AG09309 (cell line): ENCODE measurements at regions not wholly inside any gene's neighbourhood (a gene's known extent, or its start where the extent isn't known, plus 50 kb on each side); places are given as distances from the start of the nearest gene placed in this dataset.
"Not testable (repeated sequence)": the region's sequence is repeated elsewhere in the genome, so short reads cannot be mapped to it uniquely, and the experiment has no call there.

Source experiments
- DNase-seq: peaks from one replicate; pipeline ENCODE4 v3.0.0-alpha.2; 2010; ENCODE audit warnings: low read depth
- H3K4me3 ChIP-seq: 2 replicates; pipeline ENCODE4 v1.5.1; 2011; ENCODE audit warnings: mild to moderate bottlenecking, low read depth, low read length, moderate library complexity; ENCODE audit not compliant: control insufficient read depth
- TF ChIP-seq, protein P1 (sequence below): IDR thresholded peaks from 2 replicates; pipeline ENCODE4 v1.5.1; 2011; ENCODE audit warnings: mild to moderate bottlenecking, low read depth, low read length, inconsistent platforms; ENCODE audit not compliant: insufficient read depth, control insufficient read depth; ENCODE audit errors: missing control alignments

DNA sequence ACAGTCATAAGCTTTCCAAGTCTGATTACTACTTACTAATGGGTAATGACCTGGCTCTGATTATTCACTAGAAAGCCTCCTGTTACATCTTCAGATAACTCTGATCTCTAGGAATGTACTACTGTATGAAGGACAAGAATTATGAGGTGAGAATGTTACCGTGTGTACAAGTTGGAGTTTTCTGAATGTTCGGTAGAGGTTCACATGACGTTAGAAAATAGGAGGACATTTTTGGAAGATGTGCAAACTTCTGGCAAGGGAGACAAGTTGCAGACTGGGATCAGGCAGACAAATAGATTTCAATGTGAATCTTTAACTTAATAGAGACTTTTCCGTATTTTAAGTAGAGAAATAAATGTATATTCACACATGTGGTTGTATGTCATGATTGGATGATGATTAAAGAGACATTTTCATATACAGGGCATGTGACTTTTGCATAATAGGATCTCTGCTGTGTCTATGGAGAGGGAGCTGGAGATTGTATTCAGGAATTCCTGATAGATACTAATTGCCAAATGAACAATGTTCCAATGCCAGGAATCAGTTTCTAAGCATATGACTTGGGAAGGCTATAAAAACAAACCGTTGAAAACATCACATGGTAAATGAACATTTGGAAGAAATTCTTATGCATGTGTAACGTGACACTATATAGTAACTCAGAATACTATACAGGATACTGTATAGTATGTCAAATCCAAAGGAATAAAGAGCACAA is 1695.8 kb upstream of the PIK3C3 start:
- TF ChIP-seq, protein P1, sequence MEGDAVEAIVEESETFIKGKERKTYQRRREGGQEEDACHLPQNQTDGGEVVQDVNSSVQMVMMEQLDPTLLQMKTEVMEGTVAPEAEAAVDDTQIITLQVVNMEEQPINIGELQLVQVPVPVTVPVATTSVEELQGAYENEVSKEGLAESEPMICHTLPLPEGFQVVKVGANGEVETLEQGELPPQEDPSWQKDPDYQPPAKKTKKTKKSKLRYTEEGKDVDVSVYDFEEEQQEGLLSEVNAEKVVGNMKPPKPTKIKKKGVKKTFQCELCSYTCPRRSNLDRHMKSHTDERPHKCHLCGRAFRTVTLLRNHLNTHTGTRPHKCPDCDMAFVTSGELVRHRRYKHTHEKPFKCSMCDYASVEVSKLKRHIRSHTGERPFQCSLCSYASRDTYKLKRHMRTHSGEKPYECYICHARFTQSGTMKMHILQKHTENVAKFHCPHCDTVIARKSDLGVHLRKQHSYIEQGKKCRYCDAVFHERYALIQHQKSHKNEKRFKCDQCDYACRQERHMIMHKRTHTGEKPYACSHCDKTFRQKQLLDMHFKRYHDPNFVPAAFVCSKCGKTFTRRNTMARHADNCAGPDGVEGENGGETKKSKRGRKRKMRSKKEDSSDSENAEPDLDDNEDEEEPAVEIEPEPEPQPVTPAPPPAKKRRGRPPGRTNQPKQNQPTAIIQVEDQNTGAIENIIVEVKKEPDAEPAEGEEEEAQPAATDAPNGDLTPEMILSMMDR = no peak
- DNase-seq = no peak
- no peak overlapping the region for H3K4me3 ChIP-seq

DNA sequence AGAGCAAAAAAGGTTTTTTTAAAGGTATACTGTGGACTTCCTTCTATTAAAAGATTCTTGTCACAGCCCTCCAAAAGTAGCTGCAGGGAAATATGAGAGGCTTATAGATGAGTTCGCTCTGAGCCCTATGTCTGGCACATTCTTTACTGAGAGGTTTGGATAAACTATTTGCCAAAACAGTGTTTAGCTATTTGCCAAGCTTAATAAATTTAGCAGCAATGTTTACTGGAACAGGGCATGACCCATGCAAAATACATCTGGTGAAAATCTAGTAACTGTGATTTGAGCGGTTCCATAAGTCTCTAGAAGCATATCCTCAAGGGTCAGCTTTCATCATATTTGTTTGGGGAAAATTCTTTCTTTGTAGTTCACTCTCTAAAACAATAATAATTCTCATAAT is 1696.7 kb upstream of the PIK3C3 start:
- no peak overlapping the region for H3K4me3 ChIP-seq
- DNase-seq = no peak

DNA sequence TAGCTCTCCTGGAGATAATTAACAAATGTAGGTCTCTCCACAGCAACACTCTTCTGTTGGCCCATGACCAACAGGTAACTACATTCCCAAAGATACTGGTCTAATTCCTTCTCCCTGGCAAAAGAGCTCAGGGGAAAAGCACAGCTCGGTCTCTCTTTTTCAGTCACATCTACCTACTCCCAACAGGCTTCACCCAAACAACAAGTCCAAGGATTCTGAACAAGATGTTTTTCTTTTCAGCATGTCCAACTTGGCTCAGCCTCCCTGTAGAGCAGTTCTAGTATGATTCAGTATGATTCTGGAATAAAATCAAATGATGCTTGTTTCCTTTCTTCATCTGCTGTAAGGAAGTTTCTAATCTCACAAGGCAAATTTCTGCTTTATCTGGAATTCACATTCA is 1704.8 kb upstream of the PIK3C3 start:
- no peak overlapping the region for H3K4me3 ChIP-seq
- TF ChIP-seq, protein P1 = no peak
- DNase-seq = no peak

More for the DNA sequence above, 1696.7 kb upstream of the PIK3C3 start:
- TF ChIP-seq, protein P1 = no peak

DNA sequence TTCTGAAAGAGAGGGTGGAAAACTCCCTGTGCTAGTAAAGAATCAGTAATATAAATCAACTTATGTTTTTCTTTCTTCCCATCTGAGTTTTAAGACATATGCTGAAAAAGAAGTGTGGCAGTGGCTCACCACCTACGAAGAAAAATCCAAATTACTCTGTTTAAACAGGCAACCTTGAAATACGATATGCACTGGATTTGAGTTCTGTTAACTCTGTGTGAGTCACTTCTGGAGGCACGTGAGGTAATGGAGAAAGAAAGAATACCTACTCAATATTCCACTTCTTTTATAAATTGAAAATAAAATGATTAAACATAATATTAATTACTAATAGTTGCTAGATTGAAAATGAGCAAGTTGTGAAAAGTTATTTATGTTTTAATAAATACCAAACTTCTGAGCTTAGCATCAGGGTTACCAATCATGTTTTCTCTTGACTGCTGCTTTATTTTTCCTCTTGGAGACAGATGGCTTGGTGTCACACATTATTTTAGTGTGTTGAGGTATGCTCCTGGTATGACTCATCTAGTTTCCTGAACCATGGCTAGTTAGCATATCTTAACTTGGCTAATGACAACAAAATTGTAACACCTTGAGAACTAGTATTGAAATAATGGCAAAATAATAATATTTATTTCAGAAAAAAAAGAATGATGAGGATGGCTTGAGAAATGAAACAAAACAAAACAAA is 1705.5 kb upstream of the PIK3C3 start:
- DNase-seq = no peak
- TF ChIP-seq, protein P1 = no peak
- H3K4me3 ChIP-seq = no peak overlapping the region

DNA sequence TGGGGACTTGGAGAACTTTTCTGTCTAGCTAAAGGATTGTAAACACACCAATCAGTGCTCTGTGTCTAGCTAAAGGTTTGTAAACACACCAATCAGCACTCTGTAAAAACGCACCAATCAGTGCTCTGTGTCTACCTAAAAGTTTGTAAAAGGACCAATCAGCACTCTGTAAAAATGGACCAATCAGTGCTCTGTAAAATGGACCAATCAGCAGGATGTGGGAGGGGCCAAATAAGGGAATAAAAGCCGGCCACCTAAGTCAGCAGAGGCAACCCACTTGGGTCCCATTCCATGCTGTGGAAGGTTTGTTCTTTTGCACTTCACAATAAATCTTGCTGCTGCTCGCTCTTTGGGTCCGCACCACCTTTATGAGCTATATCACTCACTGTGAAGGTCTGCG is 1709.4 kb upstream of the PIK3C3 start:
- not testable (repeated sequence) for DNase-seq, H3K4me3 ChIP-seq

DNA sequence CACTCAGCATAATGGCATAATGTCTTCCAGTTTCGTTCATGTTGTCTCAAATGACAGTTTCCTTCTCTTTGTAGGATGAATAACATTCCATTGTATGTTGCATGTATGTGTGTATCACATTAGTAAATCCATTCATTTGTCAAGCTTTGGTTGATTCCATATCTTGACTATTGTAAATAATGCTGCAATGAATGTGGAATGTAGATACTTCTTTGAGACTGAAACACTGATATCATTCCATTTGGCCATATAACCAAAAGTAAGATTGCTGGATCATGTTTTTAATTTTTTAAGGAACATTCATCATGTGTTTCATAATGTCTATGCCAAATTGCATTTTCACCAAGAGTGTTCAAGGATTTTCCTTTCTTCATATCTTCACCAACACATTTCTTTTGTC is 1711.4 kb upstream of the PIK3C3 start:
- TF ChIP-seq, protein P1 = no peak
- no peak overlapping the region for H3K4me3 ChIP-seq
- DNase-seq = no peak

DNA sequence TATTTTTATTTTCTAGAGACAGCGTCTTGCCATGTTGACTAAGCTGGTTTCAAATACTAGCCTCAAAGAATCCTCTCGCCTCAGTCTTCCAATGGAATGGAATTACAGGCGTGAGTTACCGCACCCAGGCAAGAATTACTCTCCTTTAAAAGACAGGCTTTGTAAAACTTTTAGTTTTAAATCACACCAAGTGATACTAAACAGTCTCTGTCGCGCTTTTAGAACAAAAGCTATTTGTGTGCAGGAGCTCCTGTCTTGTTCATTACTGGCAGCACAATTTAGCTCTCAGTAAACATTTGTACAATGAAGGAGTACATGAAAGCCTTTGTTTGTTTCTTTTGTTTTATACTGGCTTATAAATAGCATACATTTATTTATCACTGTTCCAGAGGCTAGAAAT is 1719.2 kb upstream of the PIK3C3 start:
- DNase-seq = no peak
- H3K4me3 ChIP-seq = no peak overlapping the region
- TF ChIP-seq, protein P1 = no peak
